GM18868 (cell line): ENCODE measurements at regions not wholly inside any gene's neighbourhood (a gene's known extent, or its start where the extent isn't known, plus 50 kb on each side); places are given as distances from the start of the nearest gene placed in this dataset.
"Not testable (repeated sequence)": the region's sequence is repeated elsewhere in the genome, so short reads cannot be mapped to it uniquely, and the experiment has no call there.

ENCODE experiments used
- ATAC-seq: cut with Tn5 transposase; IDR thresholded peaks from one replicate; pipeline ENCODE4 v1.9.1; 2021; ENCODE audit warnings: mild to moderate bottlenecking, moderate library complexity; ENCODE audit not compliant: unreplicated experiment

DNA sequence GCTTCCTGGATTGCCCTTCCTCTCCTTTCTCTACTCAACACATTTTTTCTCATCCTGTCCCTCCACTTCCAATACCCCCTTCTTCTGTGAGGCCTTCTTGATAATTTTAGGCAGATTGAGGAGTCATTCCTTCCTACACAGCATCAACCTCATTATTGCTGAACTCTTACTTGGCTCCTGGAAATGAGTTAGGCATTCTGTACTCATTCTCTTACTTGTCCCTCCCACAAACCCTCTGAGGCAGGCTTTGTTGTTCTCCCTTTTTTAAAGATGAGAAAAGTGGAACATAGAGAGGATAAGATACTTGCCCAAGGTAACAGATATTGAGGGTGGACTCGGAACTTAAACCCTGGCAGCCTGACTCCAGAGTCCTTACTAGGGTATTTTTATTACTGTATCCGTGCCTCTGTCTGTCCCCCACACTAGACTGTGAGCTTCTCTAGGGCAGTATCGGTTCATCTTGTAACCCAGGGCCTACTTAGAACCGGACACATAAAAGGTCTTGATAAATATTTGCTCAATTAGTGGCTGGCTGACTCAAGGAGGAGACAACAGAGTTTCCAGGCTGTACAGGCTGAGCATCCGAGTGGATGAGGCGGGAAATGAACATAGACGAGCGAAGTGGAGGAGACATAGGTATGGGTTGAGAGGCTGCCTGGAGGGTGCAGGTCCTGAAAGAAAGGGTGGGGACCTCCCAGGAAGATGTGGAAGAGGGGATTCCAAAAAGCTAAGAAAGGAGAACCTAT, 148.7 kb upstream of the ATP2B2 start:
- ATAC-seq: no peak

DNA sequence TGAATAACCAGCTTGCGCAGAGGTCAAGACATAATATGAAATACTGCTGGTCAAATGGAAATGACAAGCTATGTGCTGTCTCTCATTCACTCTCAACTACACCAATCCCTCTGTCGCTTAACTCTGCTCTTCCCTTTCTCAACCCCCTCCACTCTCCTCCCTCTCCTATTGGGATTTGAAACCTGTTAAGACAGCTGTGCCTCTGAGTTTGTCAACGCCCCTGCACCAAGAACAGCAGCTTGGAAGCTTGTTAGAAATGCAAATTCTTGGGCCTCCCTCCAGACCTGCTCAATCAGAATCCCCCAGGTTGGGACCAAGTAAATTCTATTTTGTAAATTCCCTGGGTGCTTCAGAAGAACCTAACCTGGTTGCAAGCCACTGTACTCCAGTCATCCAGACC, 149.7 kb upstream of the ATP2B2 start:
- no peak for ATAC-seq

DNA sequence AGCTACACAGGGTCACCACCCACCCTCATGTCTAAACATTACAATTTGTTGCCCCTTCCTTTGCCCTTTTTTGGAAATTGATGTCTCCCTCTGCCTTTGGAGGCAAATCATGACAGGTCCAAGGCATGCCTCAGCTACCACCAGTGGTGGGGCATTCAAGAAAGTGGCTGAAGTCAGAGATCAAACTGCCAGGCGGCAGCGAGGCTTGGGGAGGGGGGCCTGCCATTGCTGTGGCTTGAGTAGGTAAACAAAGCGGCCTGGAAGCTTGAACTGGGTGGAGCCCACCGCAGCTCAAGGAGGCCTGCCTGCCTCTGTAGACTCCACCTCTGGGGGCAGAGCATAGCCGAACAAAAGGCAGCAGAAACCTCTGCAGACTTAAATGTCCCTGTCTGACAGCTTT, 152.0 kb upstream of the ATP2B2 start:
- ATAC-seq: not testable (repeated sequence)

- no peak for ATAC-seq
These were observed 150.4 kb upstream of the SLC6A11 start for GRCh38 chr3:10665592-10665991.

GRCh38 chr3:10666621-10667020, 149.4 kb upstream of the SLC6A11 start:
- no peak for ATAC-seq

- ATAC-seq: peak; percentile 52
These were observed 148.8 kb upstream of the SLC6A11 start for GRCh38 chr3:10667269-10667668.

GRCh38 chr3:10667901-10668476, 148.0 kb upstream of the SLC6A11 start:
- no peak for ATAC-seq

DNA sequence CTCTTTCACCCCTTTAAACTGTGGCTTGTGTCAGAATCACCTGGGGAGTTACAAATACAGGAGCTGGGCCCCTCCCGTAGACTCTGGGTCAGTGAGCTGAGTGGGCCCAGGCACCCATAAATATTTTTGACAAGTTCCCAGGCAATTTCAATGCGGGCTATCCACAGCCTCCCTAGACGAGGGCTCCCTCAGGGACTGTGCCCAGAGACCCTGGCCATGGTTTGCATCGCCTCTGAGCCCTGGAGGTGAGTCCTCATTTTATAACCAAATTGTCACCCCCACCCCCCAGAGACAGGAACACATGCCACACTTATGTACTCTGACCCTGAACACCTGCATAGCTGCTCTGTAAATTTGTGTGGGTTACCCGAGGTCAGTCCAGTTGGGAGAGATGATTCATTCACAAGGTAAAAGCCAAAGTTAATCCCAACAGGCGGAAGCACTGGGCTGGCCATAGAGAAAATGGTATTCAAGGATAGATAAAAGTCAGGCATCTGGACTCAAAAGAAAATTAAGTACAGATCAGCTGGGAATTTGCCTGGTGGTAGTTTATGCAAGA, 146.5 kb upstream of the SLC6A11 start:
- ATAC-seq: no peak

GRCh38 chr3:10672422-10672821, 143.6 kb upstream of the SLC6A11 start:
- ATAC-seq: no peak

DNA sequence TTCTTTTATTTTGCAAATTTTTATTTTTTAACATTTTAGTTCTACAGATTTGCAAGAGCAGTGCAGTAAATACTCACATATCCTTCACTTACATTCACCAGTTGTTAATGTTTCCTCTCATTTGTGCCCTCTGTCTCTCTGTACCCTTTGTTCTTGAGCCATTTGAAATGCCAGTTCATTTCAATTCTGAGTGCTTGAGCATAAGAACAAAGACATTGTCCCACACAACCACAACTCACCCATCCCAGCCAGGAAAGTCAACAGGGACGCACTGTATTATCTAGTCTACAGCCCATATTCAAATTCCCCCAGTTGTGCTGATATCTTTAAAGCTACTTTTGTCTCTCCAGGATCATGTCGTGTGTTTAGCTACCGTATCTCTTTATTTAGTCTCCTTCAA, 141.4 kb upstream of the SLC6A11 start:
- ATAC-seq: no peak

- ATAC-seq: no peak
These were observed 139.1 kb upstream of the SLC6A11 start for GRCh38 chr3:10676905-10677304.

- ATAC-seq: no peak
These were observed 137.1 kb upstream of the SLC6A11 start for GRCh38 chr3:10678796-10679376.

GRCh38 chr3:10680796-10681195, 135.2 kb upstream of the SLC6A11 start:
- ATAC-seq: no peak

- no peak for ATAC-seq
These were observed 133.3 kb upstream of the SLC6A11 start for GRCh38 chr3:10682692-10683091.

DNA sequence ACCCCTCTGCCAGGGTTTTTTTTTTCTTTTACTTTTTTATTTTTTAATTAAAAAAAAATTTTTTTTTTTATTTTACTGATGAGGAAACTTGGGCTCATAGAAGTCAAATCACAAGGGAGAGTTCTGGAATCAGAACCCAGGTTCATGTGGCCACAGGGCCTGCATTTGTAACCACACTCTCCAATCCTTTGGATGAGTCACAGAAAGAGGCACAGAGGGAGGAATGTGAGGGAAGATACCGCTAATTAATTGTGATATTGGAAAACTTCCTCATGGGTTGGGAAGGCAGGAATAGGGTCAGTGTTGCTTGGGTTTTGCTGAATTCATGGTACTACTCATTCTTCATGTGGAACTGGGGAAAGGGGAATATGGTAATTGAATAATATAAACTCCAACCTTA, 132.9 kb upstream of the SLC6A11 start:
- ATAC-seq: no peak

DNA sequence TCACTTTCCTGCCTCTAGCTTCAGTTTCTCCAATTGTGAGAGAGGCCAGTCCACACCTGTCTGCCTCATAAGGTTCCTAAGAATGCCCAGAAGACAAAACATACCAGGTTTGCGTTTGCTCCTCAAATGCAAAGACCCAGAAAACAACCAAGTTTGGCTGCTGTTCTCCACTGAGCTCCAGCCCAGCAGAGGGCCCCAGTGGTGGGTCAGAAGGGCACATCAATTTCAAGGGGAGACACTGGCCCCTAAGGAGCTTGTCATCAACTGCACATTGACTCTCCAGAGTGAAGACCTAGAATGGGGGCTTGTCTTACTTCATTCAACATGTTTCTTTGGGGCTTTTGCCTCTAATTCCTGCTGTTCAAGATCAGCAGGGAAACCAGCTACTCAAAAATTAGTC, 127.9 kb upstream of the SLC6A11 start:
- no peak for ATAC-seq

DNA sequence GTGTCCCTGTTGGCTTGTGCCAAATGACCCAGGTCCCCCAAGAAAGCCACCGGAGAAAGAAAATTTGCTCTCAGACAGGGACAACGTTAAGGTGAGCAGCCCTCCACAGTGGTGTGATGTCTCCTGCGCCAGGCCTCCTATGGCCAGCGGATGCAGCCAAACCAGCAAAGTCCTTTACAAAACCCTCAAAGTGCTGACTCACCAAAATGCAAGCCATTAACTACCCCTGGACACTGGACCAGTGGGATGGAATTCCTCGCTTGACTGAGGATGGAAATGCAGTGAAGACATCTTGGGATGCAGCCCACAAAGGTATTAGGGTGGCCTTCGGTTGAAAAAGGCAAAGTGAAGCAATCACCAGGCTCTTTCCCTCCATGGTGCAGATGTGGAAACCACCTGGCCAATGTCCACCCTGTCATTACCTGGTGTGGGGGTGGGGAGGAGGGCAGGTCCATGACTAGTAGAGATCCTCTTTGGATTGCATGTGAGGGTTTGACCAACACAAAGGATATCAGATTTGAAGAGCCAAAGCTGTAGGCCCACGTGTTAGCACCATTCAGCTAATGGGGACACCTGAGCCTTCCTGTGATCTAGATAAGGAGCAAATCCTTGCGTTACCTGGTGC, 127.4 kb upstream of the SLC6A11 start:
- ATAC-seq: no peak

DNA sequence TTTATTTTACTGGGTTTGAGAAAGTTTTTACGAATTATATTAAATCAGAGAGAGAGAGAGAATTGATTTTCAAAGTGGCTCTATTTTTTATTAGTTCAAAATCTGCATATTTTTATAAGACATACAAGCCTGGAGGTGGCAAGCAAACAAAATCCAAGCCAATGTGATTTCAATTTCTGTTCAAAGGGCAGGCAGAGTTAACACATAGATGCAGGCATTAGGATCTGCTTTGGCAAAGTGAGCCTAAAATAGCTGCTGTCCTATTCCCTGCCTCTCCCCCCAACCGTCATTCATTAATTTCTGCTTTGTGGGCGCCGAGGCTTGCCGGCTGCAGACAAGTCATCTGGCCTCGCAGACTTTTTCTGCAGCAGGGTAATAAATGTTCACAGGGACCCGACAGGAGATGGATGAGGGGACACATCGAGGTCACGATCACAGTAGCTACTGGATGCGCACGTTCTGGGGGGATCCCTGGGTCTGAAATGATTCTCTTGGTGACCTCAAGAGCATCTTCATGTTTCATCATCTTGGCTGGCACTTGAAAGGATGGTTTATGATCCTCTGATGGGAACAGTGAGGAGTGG, 123.9 kb upstream of the SLC6A11 start:
- ATAC-seq: no peak

GRCh38 chr3:10693457-10693856, 122.6 kb upstream of the SLC6A11 start:
- no peak for ATAC-seq

DNA sequence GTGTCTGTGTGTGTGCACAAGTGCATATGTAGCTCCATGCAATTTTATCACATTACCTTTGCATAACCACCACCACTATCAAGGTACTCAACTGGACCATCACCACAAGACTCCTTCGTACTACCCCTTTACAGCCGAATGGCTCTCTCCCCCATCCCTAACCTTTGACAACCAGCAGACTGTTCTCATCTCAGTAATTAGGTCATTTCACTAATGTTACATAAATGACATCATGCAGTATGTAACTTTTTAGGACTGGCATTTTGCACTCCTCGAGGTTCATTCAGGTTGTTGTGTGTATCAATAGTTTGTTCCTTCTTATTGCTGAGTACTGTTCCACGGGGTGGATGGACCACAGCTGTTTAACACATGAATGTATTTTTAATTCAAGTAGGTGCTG, 121.8 kb upstream of the SLC6A11 start:
- no peak for ATAC-seq

DNA sequence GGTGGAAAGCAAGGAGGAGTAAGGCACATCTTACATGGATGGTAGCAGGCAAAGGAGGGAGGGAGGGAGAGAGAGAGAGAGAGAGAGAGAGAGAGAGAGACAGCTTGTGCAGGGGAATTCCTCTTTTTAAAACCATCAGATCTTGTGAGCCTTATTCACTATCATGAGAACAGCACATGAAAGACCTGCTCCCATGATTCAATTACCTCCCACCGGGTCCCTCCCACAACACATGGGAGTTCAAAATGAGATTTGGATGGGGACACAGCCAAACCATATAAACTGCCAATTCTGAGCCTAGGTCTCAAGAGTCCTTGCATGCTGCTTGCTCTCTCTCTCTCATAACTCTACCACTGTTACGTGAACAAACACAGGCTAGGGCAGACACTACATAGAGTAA, 120.8 kb upstream of the SLC6A11 start:
- ATAC-seq: not testable (repeated sequence)
